Retina (tissue), 1 donor: ENCODE measurements at regions not wholly inside any gene's neighbourhood (a gene's known extent, or its start where the extent isn't known, plus 50 kb on each side); places are given as distances from the start of the nearest gene placed in this dataset.
"Not testable (repeated sequence)": the region's sequence is repeated elsewhere in the genome, so short reads cannot be mapped to it uniquely, and the experiment has no call there.

ENCODE experiments used
- DNase-seq: peaks from one replicate; pipeline ENCODE4 v3.0.0-alpha.2; 2016

DNA sequence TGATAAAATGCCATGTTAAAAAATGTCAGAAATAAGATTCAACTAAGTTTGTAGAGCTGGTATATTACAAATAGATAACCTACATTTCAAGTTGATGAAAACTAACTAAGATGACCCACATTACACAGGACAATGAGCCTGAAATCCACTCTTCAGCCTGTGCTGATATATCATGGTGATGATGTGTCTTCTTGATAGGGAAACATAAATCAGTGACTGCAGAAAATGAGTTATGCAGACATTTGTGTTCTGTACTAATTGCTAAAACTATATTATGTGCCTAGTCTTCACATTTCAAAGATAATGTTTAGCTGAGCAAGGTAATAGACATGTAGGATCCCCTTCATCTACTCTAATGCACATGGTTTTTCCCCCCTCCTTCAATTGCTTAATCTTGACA, 331.6 kb upstream of the F9 start:
- DNase-seq, result no peak

DNA sequence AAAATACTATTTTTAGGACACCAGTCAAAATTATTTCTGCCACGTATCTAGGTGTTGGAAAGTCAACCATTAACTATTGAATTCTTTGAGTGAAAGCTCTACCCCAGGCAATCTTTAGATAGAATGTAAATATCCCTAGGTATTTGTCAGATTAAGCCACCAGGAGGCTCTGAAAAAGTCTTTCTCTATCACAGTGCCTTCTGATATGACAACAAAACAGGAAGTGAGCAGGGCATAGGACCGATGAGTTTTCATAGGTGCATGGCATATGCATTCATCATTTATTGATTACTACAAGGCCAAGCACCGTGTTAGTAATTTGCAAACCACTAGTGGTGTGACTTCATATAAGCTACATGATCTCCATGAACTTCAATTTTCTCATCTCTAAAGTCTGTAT, 333.6 kb upstream of the F9 start:
- DNase-seq, result no peak

DNA sequence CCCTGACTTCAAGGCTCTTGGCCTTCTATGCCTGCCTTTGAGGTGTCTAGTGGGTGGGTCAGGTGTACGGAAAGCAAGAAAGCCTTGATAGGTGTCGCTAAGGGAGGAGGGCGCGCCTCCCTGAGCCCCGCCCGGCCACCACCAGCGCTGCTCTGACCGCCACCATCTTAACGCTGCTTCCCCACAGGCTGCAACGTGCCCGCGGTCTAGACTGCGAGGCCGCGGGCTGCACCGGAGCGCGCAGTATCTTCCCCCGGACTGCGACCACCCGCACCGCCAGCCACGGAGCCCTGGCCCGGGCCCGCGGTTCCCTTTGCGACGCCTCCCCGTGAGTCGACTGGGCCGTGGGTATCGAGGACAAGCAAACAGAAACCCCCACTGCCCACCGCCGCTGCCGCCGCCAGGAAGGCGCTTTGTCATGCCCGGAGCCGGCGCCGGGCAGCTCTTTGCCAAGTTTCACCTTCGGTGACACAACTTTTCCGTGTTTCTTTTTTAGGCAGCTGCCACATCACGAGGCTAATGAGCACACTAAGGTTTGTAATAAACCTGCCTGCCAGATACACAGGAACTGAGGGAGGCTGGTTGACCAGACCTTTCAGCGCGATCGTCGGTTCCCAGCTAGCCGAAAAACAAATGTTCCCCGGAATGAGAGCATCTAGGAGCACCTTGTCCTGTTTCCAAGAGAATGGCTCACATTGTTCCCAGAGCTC, 335.8 kb upstream of the F9 start:
- peak; percentile 77 for DNase-seq

DNA sequence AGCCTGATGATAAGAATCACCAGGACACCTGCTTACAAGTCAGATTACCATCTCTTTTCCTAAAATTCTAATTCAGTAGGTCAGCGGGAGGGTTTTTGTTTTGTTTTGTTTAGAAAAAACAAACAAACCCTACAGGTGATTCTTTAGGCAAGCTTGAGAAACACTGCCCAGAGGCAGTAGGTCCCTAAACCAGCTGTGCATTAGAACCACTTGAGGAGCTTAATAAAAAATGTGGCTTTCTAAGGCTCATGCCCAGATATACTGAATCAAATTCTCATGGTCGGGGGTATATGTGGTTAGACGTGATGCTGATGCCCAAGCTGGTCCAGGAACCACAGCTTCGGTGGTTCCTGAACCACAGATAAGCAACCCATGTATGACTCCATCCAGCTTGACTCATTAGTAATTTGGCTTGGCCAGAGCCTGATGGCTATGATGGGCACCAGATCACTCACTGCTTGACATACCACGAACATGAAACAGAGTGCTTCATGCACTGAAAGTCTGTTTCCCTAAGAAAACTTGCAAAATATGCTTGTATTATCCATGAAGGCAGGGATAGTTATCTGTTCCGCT, 338.1 kb upstream of the F9 start:
- DNase-seq, result no peak

DNA sequence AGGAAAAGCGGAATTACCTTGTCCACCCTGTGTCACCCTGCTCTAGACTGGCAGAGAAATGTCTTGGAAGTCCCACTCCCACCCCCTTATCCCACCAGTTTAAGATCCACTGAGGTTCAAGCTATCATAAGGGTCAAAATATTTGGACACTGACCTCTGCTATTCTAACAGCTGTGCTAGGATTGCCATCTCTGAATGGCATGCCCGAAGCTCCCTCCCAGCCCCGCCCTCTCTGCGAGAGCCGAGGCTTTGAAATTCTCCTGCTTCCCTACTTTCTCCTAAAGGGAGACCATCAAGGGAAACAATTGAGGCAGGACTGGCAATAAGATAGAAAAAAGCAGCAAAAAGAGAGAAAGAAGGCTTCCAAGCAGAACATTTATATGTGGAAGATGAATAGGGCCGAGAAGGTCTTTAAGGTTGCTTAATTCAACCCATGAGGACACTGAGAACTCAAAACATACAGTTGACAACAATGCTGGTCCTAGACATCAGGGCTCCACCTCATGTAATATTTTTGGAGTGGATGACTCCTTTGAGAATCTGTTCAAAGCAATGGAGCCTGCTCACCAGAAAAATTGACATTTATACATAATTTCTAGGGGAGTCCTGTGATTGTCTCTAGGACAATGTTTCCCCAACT, 338.7 kb upstream of the F9 start:
- DNase-seq, result no peak

DNA sequence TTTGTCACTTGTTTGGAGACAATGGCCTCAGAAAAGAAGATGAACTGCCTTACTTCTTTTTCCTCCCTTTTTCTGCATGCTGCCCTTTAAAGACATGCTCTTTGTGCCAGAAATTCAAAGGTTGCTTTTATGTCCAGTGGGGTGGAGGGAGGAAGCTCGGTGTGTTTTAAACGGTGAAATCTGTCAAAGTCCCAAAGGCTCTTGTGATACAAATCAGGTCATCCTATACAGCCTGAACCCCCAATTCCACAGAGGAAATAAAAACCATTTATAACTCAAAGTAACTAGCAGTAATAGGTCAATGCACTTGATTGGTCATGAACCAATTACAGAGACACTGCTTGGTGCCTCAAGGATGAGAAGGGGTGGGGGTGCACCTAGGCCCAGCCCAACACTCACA, 339.3 kb upstream of the F9 start:
- no peak for DNase-seq

DNA sequence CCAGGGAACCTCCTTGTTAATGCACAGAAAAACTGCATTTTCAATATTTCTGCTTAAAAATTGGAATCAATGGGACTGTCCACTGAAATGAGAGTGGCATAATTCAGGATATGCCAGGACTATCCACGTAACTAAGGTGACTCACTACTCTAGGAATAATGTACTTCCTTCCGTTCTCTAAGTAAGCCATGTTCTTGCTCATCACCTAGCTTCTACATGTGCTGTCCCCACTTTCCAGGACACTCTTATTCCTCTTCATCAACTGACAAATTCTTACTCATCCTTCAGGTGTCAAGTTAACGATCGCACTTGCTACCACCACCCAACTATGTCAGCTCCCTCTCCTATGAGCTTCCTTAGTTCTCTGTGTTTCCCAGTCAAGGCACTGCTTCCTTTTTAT, 342.8 kb upstream of the F9 start:
- DNase-seq, result no peak

DNA sequence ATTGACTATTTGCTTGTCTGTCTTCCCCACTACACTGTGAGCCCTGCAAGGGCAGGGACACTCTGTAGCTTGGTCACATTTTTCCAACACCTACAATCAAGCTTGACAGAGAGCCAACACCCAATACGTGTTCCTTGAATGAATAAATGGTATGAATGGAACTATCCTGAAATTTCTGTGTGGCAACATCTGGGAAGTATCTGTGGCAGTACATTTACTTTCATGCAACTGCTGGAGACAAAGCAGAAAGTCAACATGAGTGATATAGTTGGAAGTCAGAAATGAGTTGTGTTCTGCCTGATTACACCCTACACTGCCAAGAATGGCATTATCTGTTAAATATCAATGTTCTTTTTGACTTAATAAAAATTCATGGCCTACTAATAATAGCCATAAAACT, 343.5 kb upstream of the F9 start:
- DNase-seq, result no peak

DNA sequence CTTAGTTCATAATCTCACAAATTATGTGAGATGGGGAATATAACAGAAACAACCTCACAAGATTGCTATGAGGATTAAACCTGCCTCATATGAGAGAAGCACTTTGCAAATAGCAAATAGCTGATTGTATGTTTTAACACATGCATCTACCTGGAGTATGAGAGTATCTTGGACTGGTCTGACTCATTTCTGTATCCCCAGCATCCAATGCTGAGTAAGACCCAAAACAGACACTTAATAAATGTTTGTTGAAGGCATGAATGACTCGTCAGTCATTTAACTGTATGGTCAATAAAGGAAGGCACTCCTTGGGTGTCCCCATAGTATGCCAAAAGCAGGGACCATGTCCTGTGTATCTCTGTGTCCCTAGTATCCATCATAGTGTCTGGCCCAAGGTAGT, 350.9 kb upstream of the F9 start:
- DNase-seq, result no peak

DNA sequence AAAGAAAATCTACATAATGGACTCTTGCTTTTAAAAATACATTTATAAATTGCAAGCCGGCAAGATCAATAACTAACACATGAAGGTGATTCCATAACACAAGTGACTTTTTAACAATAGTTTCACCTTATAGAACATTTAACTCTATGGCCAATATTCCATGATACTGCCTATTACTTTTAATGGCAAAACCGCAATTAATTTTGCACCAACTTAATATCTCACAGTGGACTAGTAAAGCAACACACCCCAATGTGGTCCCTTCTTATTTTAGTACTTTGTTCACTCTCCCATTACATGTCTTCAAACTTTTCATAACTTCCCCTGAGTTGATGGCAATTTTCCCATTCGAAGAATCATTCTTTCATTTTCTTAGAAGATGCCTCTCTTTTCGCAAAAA, 351.6 kb upstream of the F9 start:
- no peak for DNase-seq

DNA sequence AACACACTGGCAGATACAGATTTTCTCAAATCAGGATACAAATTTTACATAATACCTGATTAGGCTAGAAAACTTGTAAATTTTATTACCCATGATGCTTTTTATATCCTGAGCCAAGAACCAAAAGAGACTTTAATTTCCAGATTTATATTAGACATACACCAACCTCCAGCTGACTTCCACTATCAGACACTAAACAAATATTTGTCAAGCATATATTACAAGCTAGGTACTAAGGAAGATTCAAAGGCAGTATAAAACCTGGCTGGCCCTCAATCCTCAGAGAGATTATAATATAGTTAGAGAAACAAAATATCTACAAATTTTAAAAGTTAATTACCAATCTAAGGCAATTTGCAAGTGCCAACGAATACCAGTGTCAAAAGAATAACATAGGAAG, 357.8 kb upstream of the F9 start:
- no peak for DNase-seq

DNA sequence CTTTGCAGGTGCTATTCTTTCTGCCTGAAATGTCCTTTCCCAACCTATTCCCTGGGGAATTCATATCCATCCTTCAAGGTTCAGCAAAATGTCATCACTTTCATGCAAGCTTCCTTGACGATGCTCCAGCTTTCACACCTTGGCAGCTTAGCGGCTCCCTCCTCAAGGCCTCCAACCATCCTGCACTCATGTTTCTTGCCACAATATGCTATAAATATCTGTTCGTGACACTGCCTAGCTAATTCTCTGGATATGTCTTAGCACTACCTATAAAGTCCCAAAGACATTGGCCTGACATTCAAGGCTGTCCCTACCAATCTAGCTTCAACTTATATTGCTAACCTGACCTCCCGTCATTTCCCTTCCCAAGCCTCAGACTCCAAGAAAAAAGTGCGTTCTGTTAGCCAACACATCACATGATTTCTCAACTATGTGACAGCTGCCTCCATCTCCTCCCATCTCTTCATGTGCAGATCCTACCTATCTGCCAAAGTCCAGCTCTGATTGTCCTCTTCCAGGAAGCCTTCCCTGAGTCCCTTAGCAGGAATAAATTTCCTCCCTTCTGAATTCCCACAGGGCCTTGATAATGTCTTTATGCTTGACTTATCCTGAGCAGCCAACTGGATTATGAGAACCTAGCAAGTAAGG, 359.9 kb upstream of the F9 start:
- DNase-seq, result no peak

DNA sequence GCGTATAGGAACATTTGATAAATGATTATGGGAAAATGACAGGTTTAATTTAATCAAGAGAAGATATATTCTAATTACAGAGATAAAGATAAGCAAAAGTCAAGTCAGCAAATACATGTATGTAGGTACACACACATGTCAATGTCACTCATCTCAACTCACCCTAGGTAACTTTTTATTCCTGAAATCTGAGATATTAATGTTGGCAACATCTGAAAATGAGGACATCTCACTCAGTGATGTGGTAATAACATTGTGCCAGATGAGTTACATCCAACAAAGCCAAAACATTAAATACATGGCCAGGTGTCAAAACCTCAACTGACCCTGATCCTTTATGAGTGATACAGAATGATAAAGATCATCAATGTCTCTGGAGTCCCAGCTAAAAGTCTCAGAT, 363.3 kb upstream of the F9 start:
- DNase-seq, result no peak

DNA sequence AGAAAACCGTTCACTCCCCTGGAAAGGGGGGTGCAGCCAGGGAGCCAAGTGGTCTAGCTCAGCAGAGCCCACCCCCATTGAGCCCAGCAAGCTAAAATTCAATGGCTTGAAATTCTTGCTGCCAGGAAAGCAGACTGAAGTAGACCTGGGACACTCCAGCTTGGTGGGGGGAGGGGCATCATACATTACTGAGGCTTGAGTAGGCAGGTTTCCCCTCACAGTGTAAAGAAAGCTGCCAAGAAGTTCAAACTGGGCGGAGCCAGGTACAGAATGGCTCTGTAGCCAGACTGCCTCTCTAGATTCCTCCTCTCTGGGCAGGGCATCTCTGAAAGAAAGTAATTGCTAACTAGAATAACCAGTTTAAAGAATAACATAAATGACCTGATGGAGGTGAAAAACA, 372.3 kb upstream of the F9 start:
- no peak for DNase-seq

DNA sequence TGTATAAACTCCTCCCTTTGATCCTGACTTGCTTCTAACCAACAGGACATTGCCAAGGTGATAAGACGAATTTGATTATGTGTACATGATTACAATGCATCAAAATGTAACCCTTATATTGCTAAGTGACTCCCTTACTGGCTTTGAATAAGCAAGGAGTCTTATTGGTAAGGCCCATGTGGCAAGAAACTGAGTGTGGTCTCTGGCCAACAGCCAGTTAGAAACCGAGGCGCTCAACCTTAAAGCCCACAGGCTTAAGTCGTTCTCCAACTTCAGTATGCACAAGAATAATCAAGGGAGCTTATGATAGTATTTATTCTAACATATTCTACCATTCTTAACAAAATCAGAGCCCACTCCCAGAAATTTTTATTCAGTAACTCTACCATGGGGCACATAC, 374.2 kb upstream of the F9 start:
- DNase-seq, result no peak

DNA sequence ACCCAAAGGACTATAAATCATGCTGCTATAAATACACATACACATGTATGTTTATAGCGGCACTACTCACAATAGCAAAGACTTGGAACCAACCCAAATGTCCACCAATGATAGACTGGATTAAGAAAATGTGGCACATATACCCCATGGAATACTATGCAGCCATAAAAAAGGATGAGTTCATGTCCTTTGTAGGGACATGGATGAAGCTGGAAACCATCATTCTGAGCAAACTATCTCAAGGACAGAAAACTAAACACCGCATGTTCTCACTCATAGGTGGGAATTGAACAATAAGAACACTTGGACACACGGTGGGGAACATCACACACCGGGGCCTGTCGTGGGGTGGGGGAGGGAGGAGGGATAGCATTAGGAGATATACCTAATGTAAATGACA, 383.9 kb upstream of the F9 start:
- not testable (repeated sequence) for DNase-seq

DNA sequence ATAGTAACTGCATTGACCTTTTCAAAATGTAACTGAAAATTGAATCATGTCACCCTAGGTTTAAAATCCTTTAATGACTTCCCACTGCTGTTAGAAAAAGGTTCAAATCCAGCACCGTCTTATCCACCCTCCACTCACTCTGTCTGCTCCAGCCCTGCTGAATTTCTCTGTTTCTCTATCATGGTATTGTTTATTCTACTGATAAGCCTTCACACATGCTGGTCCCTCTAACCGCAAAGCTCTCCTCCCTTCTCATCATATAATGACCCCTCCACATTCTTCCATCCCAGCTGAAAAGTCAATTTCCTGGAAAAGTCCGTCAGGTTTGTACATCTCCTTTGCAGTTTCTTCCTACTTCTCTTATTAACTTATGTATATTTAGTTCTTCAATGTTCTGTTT, 389.2 kb upstream of the F9 start:
- no peak for DNase-seq

DNA sequence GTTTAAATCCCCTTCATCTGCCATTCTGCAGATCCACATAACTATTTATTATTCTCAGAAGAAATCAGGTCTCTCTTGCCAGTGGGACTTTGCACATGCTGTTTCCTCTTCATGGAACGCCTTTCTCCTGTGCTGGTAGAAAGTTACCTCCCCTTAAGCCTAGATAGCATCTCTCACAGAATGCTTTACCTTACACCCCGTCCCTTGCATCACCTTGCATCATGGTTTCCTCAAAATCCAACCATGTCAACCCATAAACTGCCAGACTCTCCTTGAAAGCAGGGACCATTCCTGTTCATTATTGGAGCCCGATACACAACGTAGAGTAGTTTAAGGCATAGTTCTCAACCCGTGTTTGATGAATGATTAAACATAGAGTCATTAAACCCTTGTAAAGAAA, 396.2 kb upstream of the F9 start:
- no peak for DNase-seq

DNA sequence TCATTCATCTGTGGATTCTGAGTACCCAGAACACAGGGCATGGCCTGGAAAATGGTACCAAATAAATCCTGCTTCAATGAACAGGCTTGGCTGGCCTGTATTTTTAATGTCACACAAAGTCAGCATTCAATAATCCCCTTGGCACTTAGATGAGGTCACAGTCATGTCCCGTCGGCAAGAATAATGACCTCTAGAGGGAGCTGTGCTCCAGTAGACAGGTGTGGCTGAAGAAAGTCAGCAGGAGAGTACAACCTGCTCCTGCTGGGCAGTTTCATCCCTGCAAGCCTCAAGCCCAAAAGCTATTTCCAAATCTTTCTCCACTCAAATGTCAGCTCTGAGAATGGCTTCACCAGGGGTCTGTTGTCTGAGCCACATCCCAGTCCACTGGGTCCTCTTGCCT, 404.0 kb upstream of the F9 start:
- peak; percentile 5 for DNase-seq

DNA sequence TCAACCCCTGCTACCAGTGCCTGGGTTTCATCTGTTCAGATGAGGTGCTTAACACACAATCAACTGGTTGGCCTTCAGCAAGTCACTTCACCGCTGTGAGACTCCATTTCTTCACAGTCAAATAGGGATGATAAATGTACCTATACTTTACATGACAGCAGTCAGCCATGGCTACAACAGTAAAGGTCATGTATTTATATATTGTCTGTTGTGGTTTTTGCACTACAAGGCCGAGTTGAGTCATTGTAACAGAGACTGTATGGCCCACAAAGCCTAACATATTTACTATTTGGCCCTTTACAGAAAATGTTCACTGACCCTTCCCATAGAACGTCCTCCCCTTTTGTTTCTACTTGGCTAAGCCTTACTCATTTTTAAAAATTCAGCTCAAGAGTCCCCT, 404.6 kb upstream of the F9 start:
- DNase-seq, result no peak

DNA sequence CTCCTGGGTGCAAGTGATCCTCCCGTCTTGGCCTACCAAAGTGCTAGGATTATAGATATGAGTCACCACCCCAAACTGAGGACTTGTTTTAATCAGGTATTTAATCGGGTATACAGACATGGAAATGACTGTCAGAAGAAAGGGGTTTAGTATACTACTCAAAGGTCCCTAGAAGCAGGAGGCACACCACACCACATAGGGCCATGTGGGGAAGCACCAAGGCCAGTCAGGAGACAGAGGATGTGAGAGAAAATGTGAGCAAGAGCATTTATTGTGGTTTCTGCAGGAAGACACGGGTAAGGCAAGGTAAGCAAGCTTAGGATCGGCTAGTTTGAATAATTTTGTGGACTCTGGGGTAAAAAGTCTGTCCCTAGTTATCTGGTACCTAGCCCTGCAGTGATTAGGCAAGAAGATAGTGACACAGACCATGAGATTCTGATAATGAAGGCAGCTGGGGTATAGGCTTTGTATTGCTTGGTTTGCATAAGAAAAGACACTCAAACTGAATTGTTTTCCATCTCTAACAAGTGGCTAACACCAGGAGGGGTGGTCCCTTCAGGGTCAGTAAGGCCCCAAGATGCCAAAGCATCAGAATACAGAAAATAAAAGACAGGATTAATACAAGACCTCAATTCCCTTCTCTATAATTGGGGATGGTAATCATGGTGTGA, 408.8 kb upstream of the F9 start:
- DNase-seq, result no peak

DNA sequence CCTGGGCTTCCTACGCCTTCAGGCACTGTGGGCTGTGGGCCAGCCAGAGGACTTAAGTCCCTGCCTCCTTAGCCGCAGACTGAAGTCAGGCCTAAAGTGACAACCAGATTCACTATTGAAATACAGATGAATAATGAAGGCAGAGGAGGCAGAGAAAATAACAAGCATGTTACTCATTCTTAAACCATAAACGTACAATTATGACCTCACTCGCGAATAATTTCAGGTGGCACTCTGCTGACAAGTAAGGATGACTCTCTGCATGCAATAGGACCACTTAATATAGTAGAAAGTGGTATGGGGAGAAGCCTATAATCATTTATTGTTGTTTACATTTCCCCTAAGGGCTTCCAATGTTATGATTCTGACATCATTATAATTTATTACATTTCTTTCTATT, 409.2 kb upstream of the FGF13 start:
- no peak for DNase-seq

DNA sequence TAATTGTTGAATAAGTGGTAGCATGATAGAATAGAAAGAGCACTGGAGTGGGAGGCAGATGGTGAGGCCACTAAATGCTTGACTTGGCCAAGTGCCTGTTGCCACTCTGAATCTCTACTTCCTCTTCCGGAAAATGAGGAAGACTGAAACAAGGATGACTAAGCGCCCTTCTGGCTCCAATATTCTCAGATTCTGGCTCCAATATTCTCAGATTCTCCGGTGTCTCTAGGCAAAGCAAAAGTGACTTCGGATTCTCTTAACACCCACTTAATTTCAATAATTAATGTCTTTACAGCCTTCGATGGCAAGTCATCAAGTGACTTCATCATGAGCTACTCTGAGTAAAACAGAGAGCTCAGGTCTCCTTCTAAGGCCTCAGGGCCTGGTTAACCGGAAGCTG, 402.2 kb upstream of the FGF13 start:
- DNase-seq, result no peak

DNA sequence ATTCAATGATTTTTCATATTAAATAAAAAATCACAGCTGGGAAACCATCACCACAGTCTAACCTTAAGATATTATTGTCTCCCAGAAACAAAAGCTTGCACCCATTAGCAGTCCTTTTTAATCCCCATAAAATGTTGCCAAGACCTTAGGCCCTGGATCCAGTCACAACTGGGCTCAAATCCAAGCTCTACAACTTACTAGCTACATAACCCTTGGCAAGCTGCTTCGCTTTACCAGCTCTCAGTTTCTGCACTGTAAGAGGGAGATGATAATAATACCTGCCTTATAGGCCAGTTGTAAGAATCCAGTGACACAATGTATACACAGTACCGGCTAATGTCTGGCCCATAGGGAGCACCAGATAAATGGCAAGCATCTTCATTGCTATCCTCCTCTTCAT, 400.9 kb upstream of the FGF13 start:
- DNase-seq, result no peak
